Mesendoderm (in vitro differentiated cells): ENCODE measurements at regions not wholly inside any gene's neighbourhood (a gene's known extent, or its start where the extent isn't known, plus 50 kb on each side); places are given as distances from the start of the nearest gene placed in this dataset.

ENCODE experiments used
- DNase-seq: peaks from one replicate; pipeline ENCODE4 v3.0.0; 2013
- H2AK5ac ChIP-seq: 2 replicates; pipeline ENCODE4 v1.6.1; 2013; ENCODE audit warnings: low read length, inconsistent platforms
- H2BK120ac ChIP-seq: 2 replicates; pipeline ENCODE4 v1.6.1; 2013; ENCODE audit warnings: low read depth, mild to moderate bottlenecking, low read length, moderate library complexity, mixed read lengths
- H2BK15ac ChIP-seq: replicated peaks from 2 replicates; pipeline ENCODE4 v1.6.1; 2013; ENCODE audit warnings: low read depth, mild to moderate bottlenecking, moderate library complexity
- H2BK5ac ChIP-seq: 2 replicates; pipeline ENCODE4 v1.6.1; 2013; ENCODE audit warnings: low read length, inconsistent platforms
- H3K18ac ChIP-seq: 2 replicates; pipeline ENCODE4 v1.6.1; 2013; ENCODE audit warnings: mild to moderate bottlenecking, low read length, mixed read lengths
- H3K23ac ChIP-seq: one replicate; pipeline ENCODE4 v1.6.1; 2013; ENCODE audit warnings: low read length
- H3K27ac ChIP-seq: 2 replicates; pipeline ENCODE4 v1.5.1; 2013; ENCODE audit warnings: low read depth, mild to moderate bottlenecking, inconsistent platforms, low read length, moderate library complexity
- H3K27me3 ChIP-seq: 2 replicates; pipeline ENCODE4 v1.6.1; 2013; ENCODE audit warnings: low read length, control low read depth, mild to moderate bottlenecking, inconsistent platforms; ENCODE audit not compliant: insufficient read depth, poor library complexity
- H3K36me3 ChIP-seq: 2 replicates; pipeline ENCODE4 v1.6.1; 2013; ENCODE audit warnings: low read length, inconsistent platforms; ENCODE audit not compliant: control insufficient read depth, insufficient read depth
- H3K4ac ChIP-seq: one replicate; pipeline ENCODE4 v1.6.1; 2013; ENCODE audit warnings: low read depth, mild to moderate bottlenecking, low read length, moderate library complexity
- H3K4me1 ChIP-seq: 2 replicates; pipeline ENCODE4 v1.6.1; 2013; ENCODE audit warnings: low read depth, low read length, inconsistent platforms; ENCODE audit not compliant: control insufficient read depth
- H3K4me2 ChIP-seq: 2 replicates; pipeline ENCODE4 v1.6.1; 2013; ENCODE audit warnings: low read length
- H3K4me3 ChIP-seq: 2 replicates; pipeline ENCODE4 v1.5.1; 2013; ENCODE audit warnings: mild to moderate bottlenecking, low read length
- H3K56ac ChIP-seq: one replicate; pipeline ENCODE4 v1.6.1; 2013; ENCODE audit warnings: low read length
- H3K79me1 ChIP-seq: 2 replicates; pipeline ENCODE4 v1.6.1; 2013; ENCODE audit warnings: low read length, inconsistent platforms
- H3K79me2 ChIP-seq: 2 replicates; pipeline ENCODE4 v1.6.1; 2013; ENCODE audit warnings: mild to moderate bottlenecking, low read length; ENCODE audit not compliant: control insufficient read depth, insufficient read depth
- H3K9ac ChIP-seq: 2 replicates; pipeline ENCODE4 v1.6.1; 2013; ENCODE audit warnings: low read length, inconsistent platforms
- H4K5ac ChIP-seq: one replicate; pipeline ENCODE4 v1.6.1; 2013; ENCODE audit warnings: low read length
- H4K8ac ChIP-seq: one replicate; pipeline ENCODE4 v1.6.1; 2013; ENCODE audit warnings: low read depth, mild to moderate bottlenecking, control low read depth, low read length, moderate library complexity
- WGBS: extraction: QIAGEN DNeasy Blood & Tissue Kit; methylation state at CpG from one replicate; pipeline ENCODE4 v1.1.7; 2013; ENCODE audit warnings: low lambda C conversion rate, missing lambda C conversion rate; ENCODE audit not compliant: insufficient coverage; ENCODE audit errors: extremely low coverage; 5-methylcytosine and 5-hydroxymethylcytosine counted together

GRCh38 chr18:27656905-27657304 lies 471.8 kb upstream of the CHST9 start:
- WGBS, result no CpG with 5 or more reads among the region's 3 CpGs
- Histone ChIP-seq H3K23ac (no peak overlapping the region), H3K4me1 (no peaks in the 10 kb centered on the region), H3K18ac (no peak overlapping the region), H3K9ac (no peak overlapping the region), H3K4me2 (no peak overlapping the region), H2AK5ac (no peak overlapping the region), H3K4ac (no peak overlapping the region), H3K4me3 (no peak overlapping the region), H2BK5ac (no peak overlapping the region), H4K8ac (no peak overlapping the region), H2BK120ac (no peak overlapping the region), H3K79me1 (no peaks in the 10 kb centered on the region), H3K27me3 (no peaks in the 10 kb centered on the region), H2BK15ac (no peak overlapping the region), H3K36me3 (no peaks in the 10 kb centered on the region), H3K56ac (no peak overlapping the region), H4K5ac (no peak overlapping the region), H3K79me2 (no peaks in the 10 kb centered on the region), H3K27ac (no peak overlapping the region)
- DNase-seq, result no peak

GRCh38 chr18:27656167-27656778 lies 471.2 kb upstream of the CHST9 start:
- DNase-seq, result no peak

DNA sequence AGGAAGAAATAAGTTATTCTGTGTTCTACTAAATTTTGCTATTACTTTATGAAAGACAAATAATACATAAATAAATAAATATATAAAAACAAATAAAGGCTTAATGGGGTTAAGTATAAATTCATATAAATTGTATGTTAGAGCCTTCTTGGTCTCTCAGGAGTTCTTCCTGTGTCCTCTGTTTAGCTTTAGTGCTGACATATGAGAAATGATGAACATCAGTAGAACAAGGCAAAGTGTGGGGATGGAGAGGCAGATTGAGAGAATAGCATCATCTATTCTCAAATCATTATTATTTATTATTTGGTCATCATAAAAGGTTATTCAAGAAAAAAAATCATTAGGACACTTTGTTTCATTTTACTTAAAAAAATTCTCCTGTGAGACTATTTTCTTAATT lies 468.1 kb upstream of the CHST9 start:
- H3K18ac ChIP-seq, result no peak overlapping the region
- no peak overlapping the region for H3K4me2 ChIP-seq
- no peak overlapping the region for H2AK5ac ChIP-seq
- H3K4ac ChIP-seq, result no peak overlapping the region
- no peak overlapping the region for H4K5ac ChIP-seq
- no peak overlapping the region for H2BK15ac ChIP-seq
- H3K36me3 ChIP-seq, result no peaks in the 10 kb centered on the region
- no peak for DNase-seq
- H3K23ac ChIP-seq, result no peak overlapping the region
- no peaks in the 10 kb centered on the region for H3K79me2 ChIP-seq
- H3K56ac ChIP-seq, result no peak overlapping the region
- H3K79me1 ChIP-seq, result no peaks in the 10 kb centered on the region
- no peak overlapping the region for H2BK120ac ChIP-seq
- no peak overlapping the region for H3K4me3 ChIP-seq
- H4K8ac ChIP-seq, result no peak overlapping the region
- no peaks in the 10 kb centered on the region for H3K4me1 ChIP-seq
- no peak overlapping the region for H2BK5ac ChIP-seq
- H3K27me3 ChIP-seq, result no peaks in the 10 kb centered on the region
- no peak overlapping the region for H3K27ac ChIP-seq
- H3K9ac ChIP-seq, result no peak overlapping the region

More at GRCh38 chr18:27656167-27656778, 471.2 kb upstream of the CHST9 start:
- H4K8ac ChIP-seq, result no peak overlapping the region
- no peak overlapping the region for H2BK5ac ChIP-seq
- no peak overlapping the region for H4K5ac ChIP-seq
- no peak overlapping the region for H3K27ac ChIP-seq
- H3K23ac ChIP-seq, result no peak overlapping the region
- H3K79me1 ChIP-seq, result no peaks in the 10 kb centered on the region
- no peaks in the 10 kb centered on the region for H3K79me2 ChIP-seq
- WGBS, result no CpG with 5 or more reads among the region's 5 CpGs
- H3K4me1 ChIP-seq, result no peaks in the 10 kb centered on the region
- H3K4ac ChIP-seq, result no peak overlapping the region
- H3K36me3 ChIP-seq, result no peaks in the 10 kb centered on the region
- H2BK15ac ChIP-seq, result no peak overlapping the region
- no peak overlapping the region for H3K4me2 ChIP-seq
- H3K27me3 ChIP-seq, result no peaks in the 10 kb centered on the region
- no peak overlapping the region for H2BK120ac ChIP-seq
- H3K9ac ChIP-seq, result no peak overlapping the region
- H2AK5ac ChIP-seq, result no peak overlapping the region
- no peak overlapping the region for H3K18ac ChIP-seq
- no peak overlapping the region for H3K4me3 ChIP-seq
- no peak overlapping the region for H3K56ac ChIP-seq

DNA sequence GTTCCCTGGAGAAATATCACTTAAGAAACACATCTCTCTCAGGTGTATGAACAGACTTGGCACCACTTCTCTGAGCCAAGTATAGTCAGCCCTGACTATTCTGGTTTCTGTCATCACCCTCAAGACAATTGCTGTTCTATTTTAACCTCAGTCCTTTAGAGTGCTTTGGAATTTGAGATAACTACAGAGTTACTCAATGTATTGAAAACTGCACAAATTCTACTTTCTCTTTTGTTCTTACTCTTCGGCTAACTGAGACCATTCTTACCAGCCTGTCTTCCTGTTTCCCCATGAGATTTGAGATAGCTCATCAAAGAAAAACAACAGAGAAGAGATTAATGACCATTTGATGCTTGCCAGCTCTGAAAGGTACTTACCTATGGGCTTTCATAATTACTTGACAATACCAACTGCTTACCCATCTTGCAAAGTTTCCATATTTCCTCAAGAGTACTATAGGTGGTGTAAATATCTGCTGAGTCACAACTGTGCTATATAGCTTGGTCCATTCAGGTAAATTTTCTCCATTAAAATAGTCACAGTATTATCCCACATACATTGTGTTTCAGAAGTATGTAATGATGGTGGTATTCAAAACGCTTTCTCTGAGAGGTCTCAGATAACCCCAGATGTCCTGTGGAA lies 467.5 kb upstream of the CHST9 start:
- Histone ChIP-seq H2BK15ac (no peak overlapping the region), H3K4me2 (no peak overlapping the region), H3K4me3 (no peak overlapping the region), H3K79me1 (no peaks in the 10 kb centered on the region), H4K8ac (no peak overlapping the region), H3K36me3 (no peaks in the 10 kb centered on the region), H3K4ac (no peak overlapping the region), H3K18ac (no peak overlapping the region), H3K79me2 (no peaks in the 10 kb centered on the region), H2BK120ac (no peak overlapping the region), H3K4me1 (no peaks in the 10 kb centered on the region), H3K27me3 (no peaks in the 10 kb centered on the region), H3K9ac (no peak overlapping the region), H4K5ac (no peak overlapping the region), H2AK5ac (no peak overlapping the region), H3K23ac (no peak overlapping the region), H3K27ac (no peak overlapping the region), H2BK5ac (no peak overlapping the region), H3K56ac (no peak overlapping the region)
- no peak for DNase-seq
- no CpG with 5 or more reads among the region's 2 CpGs for WGBS

GRCh38 chr18:27649621-27650020 lies 464.5 kb upstream of the CHST9 start:
- Histone ChIP-seq H3K27ac (no peak overlapping the region), H3K4me1 (no peaks in the 10 kb centered on the region), H2BK120ac (no peak overlapping the region), H3K56ac (no peak overlapping the region), H3K79me1 (no peaks in the 10 kb centered on the region), H2BK5ac (no peak overlapping the region), H3K36me3 (no peaks in the 10 kb centered on the region), H4K5ac (no peak overlapping the region), H3K79me2 (no peaks in the 10 kb centered on the region), H3K4me2 (no peak overlapping the region), H2AK5ac (no peak overlapping the region), H2BK15ac (no peak overlapping the region), H3K23ac (no peak overlapping the region), H3K18ac (no peak overlapping the region), H3K4me3 (no peak overlapping the region), H3K4ac (no peak overlapping the region), H4K8ac (no peak overlapping the region), H3K9ac (no peak overlapping the region), H3K27me3 (no peaks in the 10 kb centered on the region)
- WGBS, result no CpG with 5 or more reads among the region's 3 CpGs
- DNase-seq, result no peak

GRCh38 chr18:27645929-27646328 lies 460.8 kb upstream of the CHST9 start:
- Histone ChIP-seq H3K23ac (no peak overlapping the region), H3K27me3 (no peaks in the 10 kb centered on the region), H4K5ac (no peak overlapping the region), H3K27ac (no peak overlapping the region), H3K4me3 (no peak overlapping the region), H3K4ac (no peak overlapping the region), H3K9ac (no peak overlapping the region), H3K18ac (no peak overlapping the region), H3K36me3 (no peaks in the 10 kb centered on the region), H2AK5ac (no peak overlapping the region), H3K79me2 (no peaks in the 10 kb centered on the region), H2BK5ac (no peak overlapping the region), H4K8ac (no peak overlapping the region), H2BK120ac (no peak overlapping the region), H3K4me2 (no peak overlapping the region), H3K56ac (no peak overlapping the region), H3K79me1 (no peaks in the 10 kb centered on the region), H3K4me1 (no peaks in the 10 kb centered on the region), H2BK15ac (no peak overlapping the region)
- WGBS, result no CpG with 5 or more reads among the region's 1 CpG
- DNase-seq, result no peak
